IPS-NIHi11 (cell line): ENCODE measurements at regions not wholly inside any gene's neighbourhood (a gene's known extent, or its start where the extent isn't known, plus 50 kb on each side); places are given as distances from the start of the nearest gene placed in this dataset.
"Not testable (repeated sequence)": the region's sequence is repeated elsewhere in the genome, so short reads cannot be mapped to it uniquely, and the experiment has no call there.

Experiments used
- DNase-seq: peaks from one replicate; pipeline ENCODE4 v3.0.0; 2012; ENCODE audit warnings: mixed read lengths, low spot score

DNA sequence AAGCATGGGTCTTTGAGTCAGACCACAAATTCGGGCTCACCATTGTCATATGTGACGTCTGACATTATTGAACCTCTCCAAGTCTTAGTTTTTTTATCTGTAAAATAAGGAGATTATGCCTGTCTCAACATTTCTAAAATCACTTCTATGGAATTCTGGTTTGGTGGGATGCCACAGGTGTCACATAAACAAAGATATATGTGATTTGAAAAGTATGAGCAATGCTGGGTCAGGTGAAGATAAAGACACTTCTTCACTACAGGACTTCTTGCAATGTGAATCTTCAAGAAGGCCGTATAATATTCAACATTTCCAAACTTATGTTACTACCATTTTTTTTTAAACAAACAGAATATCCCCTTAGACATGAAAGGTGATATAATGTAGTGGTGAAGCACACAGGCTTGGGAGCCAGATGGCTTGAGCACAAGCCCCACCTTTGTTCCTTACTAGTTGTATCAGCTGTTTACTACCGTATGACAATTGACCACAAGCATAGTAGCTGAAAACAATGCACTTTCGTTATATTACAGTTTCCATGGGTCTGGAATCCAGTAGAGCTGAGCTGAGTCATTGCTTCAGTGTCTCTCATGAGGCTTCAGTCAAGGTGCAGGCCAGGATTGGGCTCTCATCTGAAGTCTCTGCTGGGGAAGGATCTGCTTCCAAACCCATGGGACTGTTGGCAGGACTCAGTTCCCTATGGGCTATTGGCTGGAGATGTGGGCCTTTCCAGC is 87.7 kb downstream of the UTP18 start:
- no peak for DNase-seq

GRCh38 chr17:51351080-51351479 is 90.7 kb downstream of the UTP18 start:
- DNase-seq = no peak

GRCh38 chr17:51351890-51352289 is 91.5 kb downstream of the UTP18 start:
- no peak for DNase-seq

DNA sequence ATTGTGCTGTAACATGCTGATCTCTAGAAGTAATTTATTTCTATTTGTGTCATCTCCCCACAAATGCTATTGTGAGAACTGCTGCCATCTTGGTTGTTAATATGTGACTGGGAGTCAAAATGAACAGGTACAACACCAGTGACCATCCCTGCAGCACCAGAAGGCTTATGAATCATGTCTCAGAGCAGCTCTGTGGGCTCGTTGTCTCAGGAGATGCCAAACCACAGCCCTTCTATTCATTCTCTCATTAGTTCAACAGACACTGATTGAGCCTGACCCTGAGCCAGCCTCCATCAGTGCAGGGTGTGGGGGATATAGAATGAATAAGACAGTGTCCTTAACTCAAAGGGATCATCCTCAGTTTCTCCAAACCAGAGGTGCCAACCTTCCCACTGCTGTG is 92.5 kb downstream of the UTP18 start:
- DNase-seq = no peak

DNA sequence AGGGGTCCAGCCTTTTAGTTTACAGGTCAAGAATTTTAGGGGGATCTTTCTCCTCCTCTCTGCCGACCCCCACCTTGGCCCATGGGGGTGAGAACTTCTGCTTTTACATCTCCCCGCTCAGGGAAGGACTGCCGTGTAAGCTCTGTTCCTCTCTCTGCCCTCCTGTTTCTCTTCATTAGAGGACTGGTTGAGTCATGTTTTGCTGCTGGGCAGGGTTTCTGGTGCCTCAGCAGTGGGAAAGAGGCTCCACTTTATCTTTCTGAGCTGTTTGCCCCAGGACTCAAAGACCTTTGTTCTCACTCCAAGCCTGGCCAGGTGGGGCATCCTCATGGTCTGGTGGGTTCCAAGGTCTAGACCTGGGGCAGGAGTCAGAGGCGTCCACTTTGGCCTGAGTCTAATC is 93.0 kb downstream of the UTP18 start:
- no peak for DNase-seq

DNA sequence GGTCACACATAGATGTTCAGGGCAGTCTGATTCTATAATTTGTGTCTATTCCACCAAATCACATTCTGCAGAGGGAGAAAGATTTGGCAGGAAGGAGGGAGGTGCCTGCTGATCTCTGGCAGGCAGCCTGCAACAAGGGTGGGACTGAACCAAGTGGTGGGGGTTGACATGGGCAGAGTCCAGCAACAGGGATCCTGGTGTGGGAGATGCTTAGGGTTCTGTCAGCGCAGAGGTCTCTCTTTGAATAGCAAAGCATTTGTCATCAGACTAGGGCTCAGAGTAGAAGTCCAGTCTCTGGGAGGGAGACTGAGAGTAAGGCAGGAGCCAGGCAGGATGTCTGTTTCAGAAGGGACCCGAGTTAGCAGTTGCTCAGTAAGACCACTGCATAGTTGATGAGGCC is 94.6 kb downstream of the UTP18 start:
- DNase-seq = no peak

DNA sequence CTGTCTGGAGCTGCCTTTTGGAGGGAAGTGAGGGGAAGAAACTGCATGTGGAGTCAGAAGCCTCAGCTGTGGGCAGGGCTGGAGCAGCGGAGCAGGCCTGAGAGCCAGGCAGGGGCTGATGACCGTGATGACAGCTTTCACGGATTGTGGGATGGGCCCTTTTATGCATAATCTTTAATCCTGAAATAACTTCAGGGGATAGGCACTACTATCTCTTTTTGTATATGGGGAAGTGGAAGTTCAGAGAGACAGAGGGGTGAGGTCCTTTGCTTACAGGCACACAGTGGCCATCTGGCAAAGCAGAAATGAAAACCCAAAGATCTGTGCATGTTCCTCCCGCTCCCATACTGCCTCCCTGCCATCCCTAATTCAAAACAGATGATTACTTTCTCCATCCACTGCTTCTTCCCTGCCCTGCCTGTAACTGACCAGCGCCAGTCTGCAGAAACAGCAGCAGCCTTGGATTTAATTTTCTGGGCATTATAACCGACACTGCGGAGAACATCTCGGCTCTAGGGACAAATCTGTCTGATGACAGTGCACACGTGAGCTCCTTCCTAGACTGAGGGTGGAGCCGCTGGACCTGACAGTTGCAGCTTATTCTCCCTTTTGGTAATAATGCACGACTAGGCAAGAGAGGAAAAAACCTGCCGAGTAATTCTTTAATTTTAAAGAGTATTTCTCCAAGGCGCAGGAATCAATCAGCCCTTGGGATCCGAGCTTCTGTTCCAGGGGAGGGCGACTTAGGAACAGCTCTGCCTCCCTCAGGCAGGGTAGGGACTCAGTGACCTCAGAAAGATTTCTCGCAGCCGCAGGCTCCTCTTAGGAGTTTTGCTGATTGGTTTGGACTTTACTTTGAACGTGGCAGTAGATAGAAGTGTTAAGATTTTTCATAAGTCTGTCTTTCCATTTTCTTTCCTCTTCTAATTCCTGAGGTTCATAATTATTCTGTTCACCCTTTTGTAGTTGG is 95.4 kb downstream of the UTP18 start:
- no peak for DNase-seq

DNA sequence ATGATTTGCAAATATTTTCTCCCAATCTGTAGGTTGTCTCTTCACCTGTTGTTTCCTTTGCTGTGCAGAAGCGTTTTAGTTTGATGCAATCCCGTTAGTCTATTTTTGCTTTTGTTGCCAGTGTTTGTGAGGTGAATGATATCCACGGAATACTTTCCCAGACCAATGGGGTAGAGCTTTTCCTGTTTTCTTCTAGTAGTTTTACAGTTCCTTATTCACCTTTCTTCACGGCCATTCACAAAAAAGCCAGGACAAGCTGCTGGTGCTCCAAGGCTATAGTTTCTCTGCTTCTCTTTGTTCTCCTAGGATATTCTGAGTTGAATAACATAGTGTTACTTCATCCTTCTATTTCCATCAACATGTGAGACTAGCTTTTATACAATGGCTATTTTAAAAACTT is 98.7 kb downstream of the UTP18 start:
- DNase-seq = no peak

- no peak for DNase-seq
Measured at GRCh38 chr17:51362811-51363585, 102.7 kb downstream of the UTP18 start.

DNA sequence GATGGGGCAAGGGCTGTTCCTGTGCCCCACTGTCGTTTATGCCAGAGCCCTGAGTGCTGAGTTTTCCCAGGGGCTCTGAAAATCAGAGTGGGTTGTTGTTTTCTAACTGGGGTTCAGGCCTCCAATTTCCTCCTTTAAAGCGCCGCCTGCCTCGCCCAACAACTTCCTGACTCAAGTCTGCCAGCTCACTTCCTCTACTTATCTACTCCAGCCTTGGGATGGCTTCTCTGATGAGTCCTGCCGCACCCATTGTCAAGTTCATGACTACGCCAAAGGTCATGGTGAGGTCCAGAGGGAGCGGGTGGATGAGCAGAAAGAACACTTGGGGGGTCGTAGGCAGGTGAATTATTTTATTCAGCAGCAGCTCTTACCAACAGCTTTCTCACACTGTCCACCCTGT is 104.7 kb downstream of the UTP18 start:
- no peak for DNase-seq

- DNase-seq = no peak
Measured at GRCh38 chr17:51366866-51367265, 106.5 kb downstream of the UTP18 start.

GRCh38 chr17:51367836-51368235 is 107.5 kb downstream of the UTP18 start:
- not testable (repeated sequence) for DNase-seq

DNA sequence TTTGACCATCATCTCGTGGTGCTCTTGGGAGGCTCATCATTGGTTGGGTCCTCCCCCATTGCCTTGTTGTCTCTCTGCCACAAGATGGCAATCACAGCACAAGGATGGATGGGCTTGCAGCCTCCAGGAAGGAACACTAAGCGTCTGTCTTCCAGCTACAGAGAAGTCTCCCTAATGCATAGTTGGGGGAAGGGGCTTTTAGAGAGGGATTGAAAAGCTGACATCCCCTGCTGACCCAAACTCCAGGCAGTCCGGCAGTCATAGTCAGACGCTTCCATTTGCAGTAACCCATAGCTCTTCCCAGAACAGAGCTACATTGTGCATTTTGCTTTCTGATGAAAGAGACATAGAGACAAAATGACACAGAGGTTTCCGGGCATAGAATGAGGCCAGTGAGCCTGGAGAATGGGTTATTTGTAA is 111.4 kb downstream of the UTP18 start:
- DNase-seq = peak; percentile 84

- peak; percentile 71 for DNase-seq
Measured at GRCh38 chr17:51372345-51373004, 112.1 kb downstream of the UTP18 start.

DNA sequence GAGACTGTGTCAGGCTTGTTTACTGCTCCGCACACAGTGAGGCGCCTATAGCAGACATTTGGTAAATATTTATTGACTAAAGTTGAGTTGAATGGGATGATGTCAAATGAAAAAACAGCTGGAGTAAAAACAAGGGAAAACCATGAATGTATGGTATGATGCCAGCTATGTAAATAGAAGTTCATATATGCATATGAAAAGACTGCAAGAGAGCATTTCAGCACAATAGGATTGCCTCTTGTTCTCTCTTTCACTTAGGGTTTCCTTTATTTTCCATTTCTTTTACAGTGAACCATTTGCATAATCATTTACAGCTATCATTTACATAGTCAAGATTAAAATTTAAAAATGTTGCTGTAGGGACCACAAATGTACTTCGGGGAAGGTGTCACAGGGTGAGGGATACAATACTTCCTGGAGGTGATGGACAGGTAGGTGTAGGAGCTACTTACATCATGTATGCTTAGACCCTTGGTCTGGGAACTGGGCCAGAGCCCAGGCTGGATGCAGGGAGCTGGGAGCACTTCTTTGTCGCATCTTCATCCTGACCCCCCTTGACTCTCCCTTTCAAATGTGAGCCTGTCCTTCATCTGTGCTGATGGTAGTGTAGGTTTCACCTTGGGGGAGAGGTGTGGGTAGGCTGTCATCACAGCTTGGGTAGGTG is 113.3 kb downstream of the UTP18 start:
- DNase-seq = peak; percentile 28

GRCh38 chr17:51374209-51374608 is 113.9 kb downstream of the UTP18 start:
- DNase-seq = no peak

GRCh38 chr17:51375771-51376170 is 115.4 kb downstream of the UTP18 start:
- DNase-seq = no peak

DNA sequence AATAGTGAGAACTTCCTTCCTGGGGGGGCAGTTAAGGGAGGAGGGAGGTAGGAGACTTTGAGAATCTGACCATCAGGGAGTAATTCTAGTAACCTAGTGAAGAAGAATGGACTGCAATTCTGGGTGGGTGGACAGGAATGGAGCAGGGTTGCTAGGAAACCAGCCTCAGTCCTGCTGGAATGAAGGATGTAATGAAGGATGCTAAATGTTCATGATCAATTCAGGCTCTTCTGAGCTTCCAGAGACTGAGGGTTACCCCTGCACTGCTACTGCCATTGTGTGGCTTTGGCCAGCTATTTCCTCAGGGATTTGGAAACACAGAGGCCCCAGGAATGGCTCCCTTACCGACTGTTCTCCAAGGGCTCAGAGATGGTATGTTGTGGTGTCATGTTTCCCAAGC is 116.4 kb downstream of the UTP18 start:
- DNase-seq = no peak

DNA sequence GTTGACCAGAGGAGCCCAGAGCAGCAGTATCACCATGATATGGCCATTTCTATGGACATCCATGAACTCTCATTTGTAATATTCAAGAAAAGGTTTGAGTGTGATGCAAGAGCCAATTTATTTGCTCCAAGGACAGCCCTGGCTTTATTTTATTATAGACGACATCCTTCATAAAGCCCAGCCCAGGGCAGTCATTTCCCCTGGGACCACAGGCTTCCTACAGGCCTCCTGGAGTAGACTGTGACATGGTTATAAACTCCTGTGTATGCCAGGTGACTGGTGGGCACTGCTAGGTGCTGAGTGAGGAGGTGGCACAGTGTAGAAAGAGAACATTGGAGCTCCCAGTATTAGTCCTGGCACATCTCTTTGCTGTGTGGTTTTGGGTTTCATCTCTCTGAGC is 120.9 kb downstream of the UTP18 start:
- no peak for DNase-seq

- no peak for DNase-seq
Measured at GRCh38 chr17:51385208-51385607, 124.9 kb downstream of the UTP18 start.

- DNase-seq = no peak
Measured at GRCh38 chr17:51387582-51387981, 127.2 kb downstream of the UTP18 start.
